B cell (primary cell): ENCODE measurements at regions not wholly inside any gene's neighbourhood (a gene's known extent, or its start where the extent isn't known, plus 50 kb on each side); places are given as distances from the start of the nearest gene placed in this dataset.

Experiments used
- ATAC-seq: fragments of 200-7000 bp; cut with Tn5 transposase; one replicate; pipeline ENCODE4 v1.10.0; 2021; ENCODE audit warnings: low read depth, mild to moderate bottlenecking, moderate number of reproducible peaks, moderate library complexity
- CTCF ChIA-PET: fragments of 350-600 bp; sonication (Branson Sonifier 250); formaldehyde crosslinking; loops from one replicate; lab custom pipeline; 2021; ENCODE audit warnings: antibody characterized with exemption, inconsistent platforms; lab: Charles Lee
- POLR2A ChIA-PET: fragments of 350-600 bp; sonication (Branson Sonifier 250); formaldehyde crosslinking; loops from one replicate; lab custom pipeline; 2021; ENCODE audit warnings: antibody characterized with exemption; lab: Charles Lee
- DNase-seq: peaks from one replicate; pipeline ENCODE4 v3.0.0; 2013
- H2AFZ ChIP-seq: 2 replicates; pipeline ENCODE4 v1.6.1; 2012; ENCODE audit warnings: mild to moderate bottlenecking, low read depth, low read length; ENCODE audit not compliant: insufficient read depth, poor library complexity, severe bottlenecking
- H3K27ac ChIP-seq, 2 donors: 1 replicate in 1 of 2; 2 replicates in 1 of 2; pipeline ENCODE4 v1.5.1; 2012 to 2013; ENCODE audit warnings: low read length in 2 of 2, mild to moderate bottlenecking in 2 of 2, moderate library complexity in 1 of 2
- H3K27me3 ChIP-seq, 4 experiments: fragments of 200-600 bp in 1 of 4; sonication (generic) in 1 of 4; replicated peaks in 1 of 4; 1 replicate in 2 of 4; 2 replicates in 2 of 4; pipeline versions ENCODE4 v1.6.1 to v1.7.0; 2013 to 2016; ENCODE audit warnings: low read length in 3 of 4, mild to moderate bottlenecking in 2 of 4, mixed read lengths in 1 of 4, moderate library complexity in 1 of 4; ENCODE audit not compliant: insufficient read depth in 4 of 4, control insufficient read depth in 3 of 4; ENCODE audit errors: control extremely low read depth in 1 of 4
- H3K36me3 ChIP-seq, 2 experiments: replicated peaks in 1 of 2; 1 replicate in 1 of 2; 2 replicates in 1 of 2; pipeline versions ENCODE4 v1.6.1 to v1.7.1; 2013; ENCODE audit warnings: low read length in 1 of 2; ENCODE audit not compliant: insufficient read depth in 2 of 2, control insufficient read depth in 1 of 2; ENCODE audit errors: control extremely low read depth in 1 of 2, extremely low read depth in 1 of 2
- H3K4me1 ChIP-seq, 2 donors: fragments of 200-600 bp in 1 of 2; sonication (generic) in 1 of 2; 1 replicate in 1 of 2; 2 replicates in 1 of 2; pipeline versions ENCODE4 v1.5.1 to v1.6.1; 2013 to 2017; ENCODE audit warnings: low read length in 2 of 2; ENCODE audit not compliant: control insufficient read depth in 2 of 2, insufficient read depth in 2 of 2
- H3K4me2 ChIP-seq: replicated peaks from 2 replicates; pipeline ENCODE3; 2012; ENCODE audit warnings: mild to moderate bottlenecking, low read depth, low read length; ENCODE audit not compliant: poor library complexity, severe bottlenecking
- H3K4me3 ChIP-seq, 5 experiments: fragments of 200-600 bp in 1 of 5; sonication (generic) in 1 of 5; 1 replicate in 3 of 5; 2 replicates in 2 of 5; pipeline versions ENCODE4 v1.5.1 to v1.7.0; 2011 to 2016; ENCODE audit warnings: low read length in 4 of 5, mild to moderate bottlenecking in 4 of 5, low read depth in 2 of 5, control low read depth in 1 of 5, moderate library complexity in 1 of 5; ENCODE audit not compliant: insufficient read depth in 1 of 5; ENCODE audit errors: control extremely low read depth in 1 of 5, extremely low read depth in 1 of 5
- H3K79me2 ChIP-seq: fragments of 200-600 bp; sonication (generic); one replicate; pipeline ENCODE4 v1.6.0; 2016; ENCODE audit warnings: low read length; ENCODE audit not compliant: control insufficient read depth, insufficient read depth
- H3K9ac ChIP-seq: fragments of 200-600 bp; sonication (generic); 2 replicates; pipeline ENCODE4 v1.6.1; 2017; ENCODE audit warnings: mild to moderate bottlenecking, low read length, moderate library complexity
- H3K9me3 ChIP-seq, 3 donors: one replicate each; pipeline versions ENCODE4 v1.6.1 to v1.7.1; 2013; ENCODE audit warnings: low read length in 2 of 3; ENCODE audit not compliant: control insufficient read depth in 2 of 3, insufficient read depth in 1 of 3; ENCODE audit errors: control extremely low read depth in 1 of 3
- H4K20me1 ChIP-seq: 2 replicates; pipeline ENCODE4 v1.6.0; 2012; ENCODE audit warnings: mild to moderate bottlenecking, low read length; ENCODE audit not compliant: insufficient read depth, control insufficient read depth, poor library complexity, severe bottlenecking
- H3K27ac Mint-ChIP-seq: one replicate; pipeline ENCODE4 v1.8.0; 2021; ENCODE audit warnings: mixed read lengths
- H3K27me3 Mint-ChIP-seq: one replicate; pipeline ENCODE4 v1.8.0; 2021; ENCODE audit warnings: mixed read lengths
- H3K4me1 Mint-ChIP-seq: one replicate; pipeline ENCODE4 v1.8.0; 2021; ENCODE audit warnings: mixed read lengths
- H3K4me3 Mint-ChIP-seq: one replicate; pipeline ENCODE4 v1.8.0; 2021; ENCODE audit warnings: mixed read lengths
- H3K9me3 Mint-ChIP-seq: one replicate; pipeline ENCODE4 v1.8.0; 2022; ENCODE audit warnings: mixed read lengths; ENCODE audit not compliant: insufficient read depth
- CTCF ChIP-seq: fragments of 200-600 bp; IDR thresholded peaks from one replicate; pipeline ENCODE4 v1.8.0; 2022; ENCODE audit warnings: antibody characterized with exemption, mild to moderate bottlenecking
- EZH2 ChIP-seq: IDR thresholded peaks from 2 replicates; pipeline ENCODE4 v1.6.1; 2012; ENCODE audit warnings: borderline replicate concordance, low read depth, mild to moderate bottlenecking, moderate library complexity, low read length; ENCODE audit not compliant: insufficient read depth, poor library complexity, severe bottlenecking
- WGBS: methylation state at CpG from one replicate; pipeline ENCODE4 v1.1.5; 2013; ENCODE audit warnings: missing lambda C conversion rate; ENCODE audit not compliant: insufficient coverage; 5-methylcytosine and 5-hydroxymethylcytosine counted together
- intact Hi-C: fragments of 100-400 bp; cut with micrococcal nuclease; formaldehyde crosslinking; loops from one replicate; pipeline ENCODE4 v1.10.0; 2022

GRCh38 chr6:40015530-40015929 is 81.3 kb upstream of the MOCS1 start:
- POLR2A ChIA-PET = no interaction called here
- peaks cover 17% of the 10 kb centered on the region for H3K9me3 Mint-ChIP-seq
- Histone ChIP-seq H3K79me2 (no peaks in the 10 kb centered on the region), H3K4me3 (no peak overlapping the region), H3K27me3 (peaks cover 0 to 3% (median 0%) of the 10 kb centered on the region in 4 experiments), H3K4me1 (no peaks in the 10 kb centered on the region), H3K36me3 (no peaks in the 10 kb centered on the region), H2AFZ (no peak overlapping the region), H3K9me3 (peaks cover 0 to 6% (median 3%) of the 10 kb centered on the region in 3 donors), H3K4me2 (no peak overlapping the region), H3K9ac (no peak overlapping the region), H4K20me1 (no peaks in the 10 kb centered on the region), H3K27ac (no peak overlapping the region)
- no CpG with 5 or more reads among the region's 1 CpG for WGBS
- H3K4me1 Mint-ChIP-seq = no peaks in the 10 kb centered on the region
- ATAC-seq (no peak), DNase-seq (no peak)
- H3K27me3 Mint-ChIP-seq = peaks cover 24% of the 10 kb centered on the region
- no peak overlapping the region for H3K27ac Mint-ChIP-seq
- no peak overlapping the region for H3K4me3 Mint-ChIP-seq
- intact Hi-C loops = no loop called here
- CTCF ChIA-PET = no interaction called here
- TF ChIP-seq CTCF (no peak), EZH2 (no peak)

- H3K27me3 Mint-ChIP-seq = peaks cover 20% of the 10 kb centered on the region
- TF ChIP-seq EZH2 (no peak), CTCF (no peak)
- Histone ChIP-seq H4K20me1 (no peaks in the 10 kb centered on the region), H3K36me3 (no peaks in the 10 kb centered on the region), H3K79me2 (no peaks in the 10 kb centered on the region), H3K4me2 (no peak overlapping the region), H3K27ac (no peak overlapping the region), H3K27me3 (peaks cover 0 to 3% (median 0%) of the 10 kb centered on the region in 4 experiments), H3K4me3 (no peak overlapping the region), H3K9me3 (peaks cover 0 to 3% (median 0%) of the 10 kb centered on the region in 3 donors), H3K9ac (no peak overlapping the region), H3K4me1 (no peaks in the 10 kb centered on the region), H2AFZ (no peak overlapping the region)
- no peaks in the 10 kb centered on the region for H3K4me1 Mint-ChIP-seq
- no peak overlapping the region for H3K27ac Mint-ChIP-seq
- DNase-seq (no peak), ATAC-seq (no peak)
- CTCF ChIA-PET = no interaction called here
- intact Hi-C loops = no loop called here
- POLR2A ChIA-PET = no interaction called here
- no peak overlapping the region for H3K4me3 Mint-ChIP-seq
- peaks cover 10% of the 10 kb centered on the region for H3K9me3 Mint-ChIP-seq
- 86% methylated on average over 3 of the region's 4 CpGs for WGBS
Observed at GRCh38 chr6:40011844-40012243, 77.6 kb upstream of the MOCS1 start.
